IMR-90 (cell line): ENCODE measurements at regions not wholly inside any gene's neighbourhood (a gene's known extent, or its start where the extent isn't known, plus 50 kb on each side); places are given as distances from the start of the nearest gene placed in this dataset.

Source experiments
- ATAC-seq: fragments of 200-7000 bp; cut with Tn5 transposase; 2 replicates; pipeline ENCODE4 v1.9.1; 2020; ENCODE audit warnings: low read depth, mild to moderate bottlenecking, moderate library complexity
- BruUV-seq: library from RNA; stranded (reverse); fragments of 400-500 nt; replicated peaks from 2 replicates; lab custom pipeline; 2021; lab: Mats Ljungman, UMichigan
- CTCF ChIA-PET: fragments of 300-600 bp; formaldehyde crosslinking; extraction: SDS; loops from one replicate; lab custom pipeline; 2021; ENCODE audit warnings: antibody characterized with exemption; lab: Yijun Ruan, JAX
- POLR2A ChIA-PET: fragments of 300-600 bp; sonication (Branson Sonifier 250); formaldehyde crosslinking; loops from one replicate; lab custom pipeline; 2022; ENCODE audit warnings: antibody characterized with exemption; ENCODE audit not compliant: unreplicated experiment; lab: Charles Lee
- DNase-seq: peaks from one replicate; pipeline ENCODE4 v3.0.0; 2013
- H2AFZ ChIP-seq: replicated peaks from 2 replicates; pipeline ENCODE3; 2013; ENCODE audit warnings: low read length, mild to moderate bottlenecking; ENCODE audit not compliant: poor library complexity
- H2AK5ac ChIP-seq: 2 replicates; pipeline ENCODE4 v1.6.1; 2013; ENCODE audit warnings: low read depth, low read length, inconsistent platforms
- H2AK9ac ChIP-seq: replicated peaks from 2 replicates; pipeline ENCODE3; 2013; ENCODE audit warnings: mild to moderate bottlenecking, low read depth, low read length, moderate library complexity; ENCODE audit not compliant: poor library complexity
- H2BK120ac ChIP-seq: 2 replicates; pipeline ENCODE4 v1.6.1; 2013; ENCODE audit warnings: low read depth, low read length, inconsistent platforms
- H2BK15ac ChIP-seq: 3 replicates; pipeline ENCODE4 v1.6.1; 2013; ENCODE audit warnings: low read depth, low read length, inconsistent platforms
- H2BK20ac ChIP-seq: 2 replicates; pipeline ENCODE4 v1.6.1; 2013; ENCODE audit warnings: low read depth, mild to moderate bottlenecking, inconsistent platforms, low read length, moderate library complexity
- H2BK5ac ChIP-seq: 2 replicates; pipeline ENCODE4 v1.6.1; 2013; ENCODE audit warnings: mild to moderate bottlenecking, low read depth, low read length, inconsistent platforms; ENCODE audit not compliant: poor library complexity, severe bottlenecking
- H3K14ac ChIP-seq: replicated peaks from 2 replicates; pipeline ENCODE4 v1.6.1; 2013; ENCODE audit warnings: low read depth, low read length, inconsistent platforms
- H3K18ac ChIP-seq: 2 replicates; pipeline ENCODE4 v1.6.1; 2013; ENCODE audit warnings: low read depth, low read length, control low read depth
- H3K23ac ChIP-seq: 2 replicates; pipeline ENCODE4 v1.6.1; 2013; ENCODE audit warnings: low read depth, low read length, inconsistent platforms
- H3K27ac ChIP-seq: 2 replicates; pipeline ENCODE4 v1.5.1; 2013; ENCODE audit warnings: mild to moderate bottlenecking, control low read depth, low read length; ENCODE audit not compliant: insufficient read depth
- H3K27me3 ChIP-seq: 2 replicates; pipeline ENCODE4 v1.6.1; 2013; ENCODE audit warnings: low read length; ENCODE audit not compliant: control insufficient read depth, insufficient read depth
- H3K36me3 ChIP-seq: 2 replicates; pipeline ENCODE4 v1.6.1; 2013; ENCODE audit warnings: low read length, mixed read lengths; ENCODE audit not compliant: control insufficient read depth, insufficient read depth
- H3K4ac ChIP-seq: 2 replicates; pipeline ENCODE4 v1.6.1; 2013; ENCODE audit warnings: low read depth, low read length, inconsistent platforms
- H3K4me1 ChIP-seq: 2 replicates; pipeline ENCODE4 v1.6.1; 2013; ENCODE audit warnings: low read length, mixed read lengths; ENCODE audit not compliant: control insufficient read depth, insufficient read depth
- H3K4me2 ChIP-seq: 2 replicates; pipeline ENCODE4 v1.6.1; 2013; ENCODE audit warnings: low read depth, mild to moderate bottlenecking, control low read depth, low read length, moderate library complexity
- H3K4me3 ChIP-seq: 2 replicates; pipeline ENCODE4 v1.5.1; 2013; ENCODE audit warnings: low read depth, mild to moderate bottlenecking, control low read depth, low read length, moderate library complexity; ENCODE audit not compliant: insufficient read depth
- H3K56ac ChIP-seq: 2 replicates; pipeline ENCODE4 v1.6.1; 2013; ENCODE audit warnings: low read length, inconsistent platforms; ENCODE audit not compliant: insufficient read depth; ENCODE audit errors: extremely low read depth
- H3K79me1 ChIP-seq, 2 experiments: 2 replicates each; pipeline ENCODE4 v1.6.1; 2013; ENCODE audit warnings: low read length in 2 of 2, inconsistent platforms in 1 of 2, low read depth in 1 of 2
- H3K9ac ChIP-seq: 2 replicates; pipeline ENCODE4 v1.6.1; 2013; ENCODE audit warnings: low read depth, low read length, control low read depth
- H3K9me1 ChIP-seq: 2 replicates; pipeline ENCODE4 v1.6.1; 2013; ENCODE audit warnings: low read length, inconsistent platforms; ENCODE audit not compliant: insufficient read depth
- H3K9me3 ChIP-seq: 2 replicates; pipeline ENCODE4 v1.6.1; 2013; ENCODE audit warnings: low read length; ENCODE audit not compliant: control insufficient read depth, insufficient read depth
- H4K20me1 ChIP-seq: 2 replicates; pipeline ENCODE4 v1.6.1; 2013; ENCODE audit warnings: low read length, inconsistent platforms; ENCODE audit not compliant: insufficient read depth
- H4K5ac ChIP-seq: 2 replicates; pipeline ENCODE4 v1.6.1; 2013; ENCODE audit warnings: mild to moderate bottlenecking, low read depth, low read length, control low read depth
- H4K8ac ChIP-seq, 2 experiments: 2 replicates each; pipeline ENCODE4 v1.6.1; 2013; ENCODE audit warnings: low read depth in 2 of 2, low read length in 2 of 2, control low read depth in 1 of 2, inconsistent platforms in 1 of 2
- H4K91ac ChIP-seq: 2 replicates; pipeline ENCODE4 v1.6.1; 2013; ENCODE audit warnings: low read depth, low read length, inconsistent platforms; ENCODE audit not compliant: insufficient read depth
- FOS ChIP-seq: fragments of 150-350 bp; IDR thresholded peaks from 2 replicates; pipeline ENCODE4 v1.6.1; 2016; ENCODE audit warnings: low read depth, low read length
- MAFK ChIP-seq: IDR thresholded peaks from 2 replicates; pipeline ENCODE4 v1.6.1; 2012; ENCODE audit warnings: low read depth, low read length, improper control_type of control experiment
- MAZ ChIP-seq: IDR thresholded peaks from 2 replicates; pipeline ENCODE4 v1.6.1; 2012; ENCODE audit warnings: low read depth, mild to moderate bottlenecking, low read length, improper control_type of control experiment, moderate library complexity, borderline replicate concordance
- MXI1 ChIP-seq: IDR thresholded peaks from 2 replicates; pipeline ENCODE4 v1.6.1; 2012; ENCODE audit warnings: low read depth, mild to moderate bottlenecking, low read length, moderate library complexity, borderline replicate concordance
- NFE2L2 ChIP-seq: fragments of 150-350 bp; IDR thresholded peaks from 2 replicates; pipeline ENCODE4 v1.6.1; 2016; ENCODE audit warnings: low read depth, mild to moderate bottlenecking, low read length
- POLR2A ChIP-seq: IDR thresholded peaks from 2 replicates; pipeline ENCODE4 v1.6.1; 2012; ENCODE audit warnings: mild to moderate bottlenecking, low read depth, low read length
- RAD21 ChIP-seq: IDR thresholded peaks from 2 replicates; pipeline ENCODE4 v1.6.1; 2012; ENCODE audit warnings: low read length, improper control_type of control experiment
- RFX5 ChIP-seq: IDR thresholded peaks from 2 replicates; pipeline ENCODE4 v1.8.0; 2012; ENCODE audit warnings: low read depth, mild to moderate bottlenecking, low read length, moderate library complexity
- WGBS, 2 experiments: methylation state at CpG; one replicate each; pipeline versions ENCODE4 v1.1.5 to v1.1.7; 2013; ENCODE audit warnings: missing lambda C conversion rate in 2 of 2; ENCODE audit not compliant: insufficient read length in 1 of 2; ENCODE audit errors: extremely low coverage in 2 of 2; 5-methylcytosine and 5-hydroxymethylcytosine counted together
- dilution Hi-C: fragments of 300-500 bp; cut with HindIII; formaldehyde crosslinking; loops from one replicate; pipeline ENCODE4 v1.14.3; 2018; ENCODE audit warnings: low sequenced_read_pairs; ENCODE audit not compliant: unreplicated experiment
- in situ Hi-C: fragments of 300-500 bp; cut with MboI; formaldehyde crosslinking; loops from 3 replicates; pipeline ENCODE4 v1.14.3; 2019; ENCODE audit warnings: low sequenced_read_pairs, inconsistent platforms, mixed read lengths
- intact Hi-C: fragments of 100-400 bp; cut with micrococcal nuclease; formaldehyde crosslinking; loops from 2 replicates; pipeline ENCODE4 v1.10.0; 2022
- TF ChIP-seq, protein P1 (sequence below): conservative IDR thresholded peaks from 2 replicates; pipeline ENCODE4 v1.5.1; 2012; ENCODE audit warnings: mild to moderate bottlenecking, low read depth, low read length, improper control_type of control experiment

DNA sequence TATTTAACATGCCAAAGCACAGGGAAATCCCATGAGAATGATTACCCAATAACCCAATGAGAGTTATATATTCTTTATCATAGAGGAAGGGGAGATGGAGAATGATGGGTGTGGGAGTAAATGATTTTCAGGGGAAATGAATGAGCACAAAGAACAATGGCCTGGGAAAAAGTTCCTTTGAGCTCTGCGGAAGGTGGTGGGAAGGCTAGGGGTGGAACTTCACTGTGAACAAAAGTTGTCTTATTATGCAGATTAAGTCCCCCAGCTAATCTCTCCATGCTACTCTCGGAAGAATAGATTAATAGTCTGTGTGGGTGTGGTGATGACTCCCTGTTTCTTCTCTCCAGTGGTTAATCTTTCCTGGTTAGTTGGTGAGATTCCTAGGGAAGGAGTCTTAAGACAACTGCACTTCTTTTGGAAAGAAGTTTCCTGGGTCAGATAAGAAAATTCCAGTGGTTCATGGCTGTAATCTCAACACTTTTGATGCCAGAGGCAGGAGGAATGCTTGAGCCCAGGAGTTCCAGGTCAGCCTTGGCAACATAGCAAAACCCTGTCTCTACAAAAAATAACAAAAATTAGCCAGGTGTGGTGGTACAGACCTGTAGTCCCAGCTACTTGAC lies 71.6 kb downstream of the DNTTIP2 start:
- Histone ChIP-seq H3K79me1 (peaks cover 0 to 7% of the 10 kb centered on the region in 2 experiments; a peak in 2 of 4 replicates), H4K91ac (no peak overlapping the region), H3K27me3 (no peaks in the 10 kb centered on the region), H2BK15ac (peak overlapping the region; percentile 61; the same call in 1 of the 3 replicates), H3K56ac (no peak overlapping the region), H2BK20ac (no peak overlapping the region; the same call in 1 of the 2 replicates), H2BK120ac (peak overlapping the region; percentile 0; the same call in 1 of the 2 replicates), H3K18ac (no peak overlapping the region; the same call in 1 of the 2 replicates), H3K36me3 (no peaks in the 10 kb centered on the region), H3K9me3 (no peaks in the 10 kb centered on the region), H4K20me1 (no peaks in the 10 kb centered on the region), H3K9me1 (peaks cover 7% of the 10 kb centered on the region), H3K4me1 (peaks cover 7% of the 10 kb centered on the region), H3K23ac (no peak overlapping the region), H2AFZ (no peak overlapping the region), H3K27ac (no peak overlapping the region), H3K9ac (no peak overlapping the region), H2BK5ac (no peak overlapping the region), H3K14ac (no peak overlapping the region), H4K8ac (peak overlapping the region in 1 of 2 experiments; percentile 36; a peak in 1 of 4 replicates), H3K4me2 (no peak overlapping the region), H2AK9ac (no peak overlapping the region), H2AK5ac (no peak overlapping the region), H3K4me3 (no peak overlapping the region), H3K4ac (no peak overlapping the region), H4K5ac (no peak overlapping the region)
- intact Hi-C loops = no loop called here
- in situ Hi-C loops = no loop called here
- ATAC-seq (no peak), DNase-seq (peak; percentile 28)
- no TSS peak for BruUV-seq
- no CpG with 5 or more reads among the region's 2 CpGs for WGBS, 2 experiments
- CTCF ChIA-PET = no interaction called here
- dilution Hi-C loops = no loop called here
- POLR2A ChIA-PET = no interaction called here
- TF ChIP-seq MAZ (no peak), RFX5 (no peak), NFE2L2 (no peak), MAFK (no peak), POLR2A (no peak), MXI1 (no peak), RAD21 (no peak), FOS (no peak)
- TF ChIP-seq, protein P1, sequence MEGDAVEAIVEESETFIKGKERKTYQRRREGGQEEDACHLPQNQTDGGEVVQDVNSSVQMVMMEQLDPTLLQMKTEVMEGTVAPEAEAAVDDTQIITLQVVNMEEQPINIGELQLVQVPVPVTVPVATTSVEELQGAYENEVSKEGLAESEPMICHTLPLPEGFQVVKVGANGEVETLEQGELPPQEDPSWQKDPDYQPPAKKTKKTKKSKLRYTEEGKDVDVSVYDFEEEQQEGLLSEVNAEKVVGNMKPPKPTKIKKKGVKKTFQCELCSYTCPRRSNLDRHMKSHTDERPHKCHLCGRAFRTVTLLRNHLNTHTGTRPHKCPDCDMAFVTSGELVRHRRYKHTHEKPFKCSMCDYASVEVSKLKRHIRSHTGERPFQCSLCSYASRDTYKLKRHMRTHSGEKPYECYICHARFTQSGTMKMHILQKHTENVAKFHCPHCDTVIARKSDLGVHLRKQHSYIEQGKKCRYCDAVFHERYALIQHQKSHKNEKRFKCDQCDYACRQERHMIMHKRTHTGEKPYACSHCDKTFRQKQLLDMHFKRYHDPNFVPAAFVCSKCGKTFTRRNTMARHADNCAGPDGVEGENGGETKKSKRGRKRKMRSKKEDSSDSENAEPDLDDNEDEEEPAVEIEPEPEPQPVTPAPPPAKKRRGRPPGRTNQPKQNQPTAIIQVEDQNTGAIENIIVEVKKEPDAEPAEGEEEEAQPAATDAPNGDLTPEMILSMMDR = no peak
